GM20000 (cell line): ENCODE measurements at regions not wholly inside any gene's neighbourhood (a gene's known extent, or its start where the extent isn't known, plus 50 kb on each side); places are given as distances from the start of the nearest gene placed in this dataset.

Source experiments
- DNase-seq: peaks from one replicate; pipeline ENCODE4 v3.0.0; 2012; ENCODE audit warnings: low spot score
- TF ChIP-seq, protein P1 (sequence below): IDR thresholded peaks from 2 replicates; pipeline ENCODE4 v1.5.1; 2012; ENCODE audit warnings: mild to moderate bottlenecking, control low read depth; ENCODE audit errors: extremely low read depth, missing control alignments

DNA sequence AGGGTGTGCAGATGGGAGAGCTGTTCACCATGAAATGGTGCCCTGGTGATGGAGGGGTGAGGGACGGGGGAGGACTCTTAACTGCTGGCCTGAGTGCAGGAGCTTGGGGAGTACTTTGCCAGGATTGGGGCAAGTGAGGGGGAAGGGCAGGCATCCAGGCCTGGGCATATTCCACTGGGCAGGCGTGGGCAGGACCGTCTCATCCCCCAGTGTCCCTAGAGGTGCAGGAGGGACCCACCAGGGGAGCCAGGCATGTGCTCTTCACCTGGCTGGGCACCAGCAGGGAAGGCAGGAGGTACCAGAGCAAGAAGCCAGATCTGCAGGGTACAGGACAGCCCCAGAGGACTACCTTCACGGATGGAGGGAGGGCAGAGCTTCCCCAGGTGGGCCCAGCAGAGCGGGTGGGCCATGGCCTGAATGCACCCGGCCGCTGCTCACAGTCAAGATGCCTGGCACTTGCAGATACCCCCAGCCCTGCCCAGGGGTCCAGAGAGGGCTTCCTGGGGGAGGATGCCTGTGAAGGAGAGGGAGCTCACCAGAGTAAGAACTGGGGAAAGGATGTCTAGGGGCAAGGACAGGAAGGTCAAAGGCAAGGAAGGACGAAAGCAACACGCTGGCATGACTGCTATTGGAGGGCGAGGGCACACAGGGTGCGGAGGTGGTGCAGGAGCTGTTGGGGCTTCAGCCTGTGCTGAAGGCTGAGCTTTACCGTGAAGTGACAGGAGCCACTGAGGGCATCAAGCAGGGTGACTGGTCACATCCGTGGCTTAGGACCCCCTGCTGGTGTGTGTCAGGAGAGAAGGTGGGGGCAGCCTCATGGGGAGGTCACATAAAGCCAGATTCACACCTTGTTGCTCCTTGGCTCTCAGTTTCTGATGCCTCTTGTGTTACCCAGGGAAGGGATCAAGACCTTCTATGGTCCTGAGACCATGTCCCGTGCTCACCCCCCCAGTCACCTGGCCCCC is 68.2 kb upstream of the NKX1-1 start:
- TF ChIP-seq, protein P1, sequence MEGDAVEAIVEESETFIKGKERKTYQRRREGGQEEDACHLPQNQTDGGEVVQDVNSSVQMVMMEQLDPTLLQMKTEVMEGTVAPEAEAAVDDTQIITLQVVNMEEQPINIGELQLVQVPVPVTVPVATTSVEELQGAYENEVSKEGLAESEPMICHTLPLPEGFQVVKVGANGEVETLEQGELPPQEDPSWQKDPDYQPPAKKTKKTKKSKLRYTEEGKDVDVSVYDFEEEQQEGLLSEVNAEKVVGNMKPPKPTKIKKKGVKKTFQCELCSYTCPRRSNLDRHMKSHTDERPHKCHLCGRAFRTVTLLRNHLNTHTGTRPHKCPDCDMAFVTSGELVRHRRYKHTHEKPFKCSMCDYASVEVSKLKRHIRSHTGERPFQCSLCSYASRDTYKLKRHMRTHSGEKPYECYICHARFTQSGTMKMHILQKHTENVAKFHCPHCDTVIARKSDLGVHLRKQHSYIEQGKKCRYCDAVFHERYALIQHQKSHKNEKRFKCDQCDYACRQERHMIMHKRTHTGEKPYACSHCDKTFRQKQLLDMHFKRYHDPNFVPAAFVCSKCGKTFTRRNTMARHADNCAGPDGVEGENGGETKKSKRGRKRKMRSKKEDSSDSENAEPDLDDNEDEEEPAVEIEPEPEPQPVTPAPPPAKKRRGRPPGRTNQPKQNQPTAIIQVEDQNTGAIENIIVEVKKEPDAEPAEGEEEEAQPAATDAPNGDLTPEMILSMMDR, result no peak
- no peak for DNase-seq

DNA sequence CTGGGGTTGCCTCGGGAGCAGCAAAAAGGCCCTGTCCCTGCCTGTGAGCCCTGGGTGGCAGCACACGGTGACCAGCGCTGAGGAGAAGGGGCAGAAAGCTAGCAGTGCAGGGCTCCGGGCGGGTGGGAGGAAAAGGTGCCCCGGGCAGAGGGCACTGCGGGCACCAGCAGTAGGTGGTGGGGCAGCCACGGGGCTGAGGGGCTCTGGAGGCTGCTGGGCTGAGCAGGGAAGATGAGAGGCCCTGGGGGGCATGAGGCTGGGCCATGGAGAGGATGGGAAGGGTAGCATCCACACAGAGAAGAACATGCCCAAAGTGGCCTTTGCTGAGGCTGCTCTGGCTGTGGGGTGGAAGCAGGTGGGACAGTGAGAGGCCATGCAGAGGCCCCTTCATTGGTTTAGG is 67.5 kb upstream of the NKX1-1 start:
- TF ChIP-seq, protein P1, result no peak
- no peak for DNase-seq

DNA sequence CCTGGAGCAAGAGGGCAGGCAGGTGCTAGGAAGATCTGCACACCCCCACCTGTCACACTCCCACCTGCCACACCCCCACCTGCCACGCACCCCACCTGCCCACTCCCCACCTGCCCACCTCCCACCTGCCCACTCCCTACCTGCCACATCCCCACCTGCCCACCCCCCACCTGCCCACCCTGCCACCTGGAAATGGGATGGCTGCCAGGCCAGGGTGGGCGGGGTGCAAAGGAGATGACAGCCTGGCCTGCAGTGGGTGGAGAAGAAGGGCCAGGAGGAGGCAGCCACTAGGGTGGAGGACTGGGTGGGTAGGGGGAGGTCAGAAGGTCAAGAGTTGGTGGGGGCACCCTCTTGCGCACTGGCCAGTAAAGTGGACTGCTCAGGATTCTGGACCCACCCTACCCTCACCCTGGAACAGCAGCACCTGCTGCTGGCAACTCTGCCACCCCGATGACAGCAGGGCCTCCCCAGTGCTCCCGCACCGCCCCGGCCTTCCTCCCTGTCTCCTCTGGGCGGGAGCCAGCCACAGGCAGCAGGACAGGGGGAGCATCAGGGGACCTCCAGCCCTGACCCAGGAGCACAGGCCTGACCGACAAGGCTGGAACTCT is 66.8 kb upstream of the NKX1-1 start:
- TF ChIP-seq, protein P1, result no peak
- DNase-seq, result no peak

DNA sequence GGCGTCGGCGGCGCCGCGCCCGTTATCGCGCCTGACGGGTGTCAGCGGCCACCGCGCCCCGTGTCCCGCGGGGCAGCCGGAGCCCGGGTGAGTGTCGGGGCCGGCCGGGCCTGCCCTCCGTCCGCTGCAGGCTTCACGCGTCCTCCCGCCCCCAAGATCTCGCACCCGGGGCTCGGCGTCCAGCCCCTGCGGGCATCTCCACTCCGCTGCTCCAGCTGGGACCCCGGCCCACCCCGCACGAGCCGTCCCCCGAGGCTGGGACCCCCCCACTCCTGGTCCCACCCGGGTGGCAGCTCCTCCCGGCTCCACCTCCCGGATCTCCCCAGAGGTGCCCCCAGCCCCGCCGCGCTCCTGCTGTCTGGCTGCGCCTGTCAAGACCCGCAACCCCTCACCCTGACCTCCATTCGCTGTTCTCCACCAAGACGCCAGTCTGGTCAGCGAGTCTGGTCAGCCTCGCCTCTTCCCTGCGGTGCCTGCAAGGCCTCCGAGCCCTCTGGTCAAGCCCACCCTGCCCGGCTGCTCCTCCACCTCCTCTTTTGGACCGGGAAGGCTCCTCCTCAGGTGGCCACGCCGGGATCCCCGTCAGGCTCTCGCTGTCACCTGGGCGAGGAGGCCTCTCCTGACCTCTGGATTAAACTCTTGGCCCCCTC is 66.0 kb upstream of the NKX1-1 start:
- TF ChIP-seq, protein P1, result no peak
- no peak for DNase-seq

DNA sequence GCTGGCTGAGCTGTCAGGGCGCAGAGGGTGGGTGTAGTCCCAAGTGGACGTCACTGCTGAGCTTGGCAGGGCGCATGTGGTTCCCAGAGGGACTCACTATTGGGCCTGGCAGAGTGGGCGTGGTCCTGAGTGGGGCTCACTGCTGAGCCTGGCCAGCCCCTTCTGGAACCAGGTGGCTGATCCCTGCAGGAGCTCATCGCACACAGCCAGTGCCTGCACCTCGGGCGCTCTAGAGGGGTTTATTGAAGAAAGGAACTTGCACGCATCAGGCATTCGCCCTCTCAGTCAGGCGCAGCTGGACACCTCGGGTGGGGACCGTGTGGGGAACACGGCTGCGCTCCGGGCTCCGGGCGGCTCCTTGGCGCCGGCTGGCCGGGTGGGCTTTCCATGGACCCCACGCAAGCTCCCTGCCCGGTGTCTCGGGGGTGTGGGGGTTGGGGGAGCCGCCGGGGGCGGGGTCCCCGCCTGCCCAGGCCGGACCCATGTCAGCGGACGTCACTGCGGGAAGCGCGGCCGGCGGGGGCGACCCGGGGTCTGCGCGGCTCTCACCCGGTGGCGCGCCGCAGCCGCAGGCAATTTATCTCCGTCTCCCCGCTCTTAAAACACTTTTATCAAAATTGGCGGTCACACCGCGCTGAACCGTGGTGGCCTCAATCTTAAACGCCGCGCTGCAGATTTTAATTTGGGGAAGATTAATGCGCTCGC is 65.4 kb upstream of the NKX1-1 start:
- no peak for DNase-seq
- TF ChIP-seq, protein P1, result no peak

DNA sequence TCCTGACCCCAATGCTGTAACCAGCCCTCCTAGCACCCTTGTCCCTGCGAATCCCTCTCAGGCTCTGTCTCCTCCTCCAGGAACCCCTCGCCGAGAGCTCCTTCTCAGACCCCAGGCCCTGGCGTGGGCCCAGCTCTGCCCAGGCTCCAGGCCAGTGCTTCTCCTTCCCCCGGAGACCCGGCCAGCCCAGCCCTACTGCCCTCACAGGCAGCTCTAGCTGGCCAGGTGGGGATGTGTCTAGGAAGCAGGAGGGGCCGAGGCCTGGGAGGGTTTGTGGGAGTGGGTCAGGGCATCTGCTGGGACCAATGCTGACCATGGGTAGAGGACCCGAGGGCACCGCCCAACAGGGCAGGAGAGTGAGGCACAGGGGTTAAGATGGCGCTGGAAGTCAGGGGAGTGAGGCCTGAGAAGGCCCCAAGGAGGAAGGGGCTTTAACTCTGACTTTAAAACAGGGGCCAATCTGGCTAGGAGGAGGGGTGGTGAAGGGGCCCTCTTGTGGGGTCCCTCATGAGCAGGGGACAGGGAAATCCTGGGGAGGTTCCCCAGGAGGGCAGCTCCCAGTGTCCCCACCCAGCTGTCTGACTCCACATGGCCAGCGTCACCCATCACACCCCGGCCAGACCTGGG is 64.7 kb upstream of the NKX1-1 start:
- no peak for DNase-seq
- TF ChIP-seq, protein P1, result no peak
